T-helper 2 cell treated with Interferon-gamma antibody and Interleukin-4, amounts not matched to agents 5 μg/mL and 100 μg/mL, for 36 hours (primary cell): ENCODE measurements at regions not wholly inside any gene's neighbourhood (a gene's known extent, or its start where the extent isn't known, plus 50 kb on each side); places are given as distances from the start of the nearest gene placed in this dataset.

Source experiments
- DNase-seq: peaks from one replicate; pipeline ENCODE4 v3.0.0; 2021; ENCODE audit warnings: low spot score
- H3K27ac Mint-ChIP-seq: one replicate; pipeline ENCODE4 v1.8.0; 2021; ENCODE audit warnings: mild to moderate bottlenecking, mixed read lengths
- H3K27me3 Mint-ChIP-seq: one replicate; pipeline ENCODE4 v1.8.0; 2021; ENCODE audit warnings: low read depth, mixed read lengths
- H3K36me3 Mint-ChIP-seq: one replicate; pipeline ENCODE4 v1.8.0; 2021; ENCODE audit warnings: low read depth, mixed read lengths
- H3K4me1 Mint-ChIP-seq: one replicate; pipeline ENCODE4 v1.8.0; 2021; ENCODE audit warnings: low read depth, mixed read lengths
- H3K4me3 Mint-ChIP-seq: one replicate; pipeline ENCODE4 v1.8.0; 2022; ENCODE audit warnings: mild to moderate bottlenecking, moderate library complexity, mixed read lengths
- H3K9me3 Mint-ChIP-seq: one replicate; pipeline ENCODE4 v1.8.0; 2021; ENCODE audit warnings: mixed read lengths

DNA sequence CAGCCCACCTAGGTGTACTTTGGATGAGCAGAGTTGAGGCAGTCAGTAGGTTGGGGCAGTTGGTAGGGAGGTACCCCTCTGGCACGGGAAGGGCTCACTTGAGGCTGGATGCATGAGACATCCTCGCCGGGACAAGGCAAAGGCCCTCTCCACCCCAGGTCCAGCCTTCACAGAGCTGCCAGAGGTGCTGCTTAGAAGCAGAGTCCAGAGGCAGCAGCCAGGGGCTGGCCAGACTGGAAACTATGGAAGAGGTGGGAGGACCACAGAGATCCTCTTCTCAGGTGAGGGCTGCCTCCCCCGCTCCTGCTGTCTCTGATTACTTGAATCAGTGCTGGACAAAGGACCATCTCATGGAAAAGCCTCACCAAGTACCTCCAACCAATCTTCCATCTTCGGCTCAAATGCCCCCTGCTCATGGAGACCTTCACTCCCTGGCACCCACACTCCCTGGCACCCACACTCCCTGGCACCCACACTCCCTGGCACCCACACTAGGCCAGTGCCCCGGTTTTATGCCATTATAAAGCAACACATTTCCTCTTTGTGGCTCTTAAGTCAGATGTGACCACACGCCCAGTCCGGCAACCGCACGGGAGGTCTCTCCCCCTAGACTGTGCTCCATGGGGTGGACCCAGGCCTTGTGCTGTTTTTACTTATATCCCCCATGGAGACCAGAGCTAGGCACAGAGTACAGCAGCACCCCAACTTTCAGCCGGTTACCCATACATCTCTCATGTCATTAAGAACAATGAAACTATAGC, 100.1 kb downstream of the YTHDF1 start:
- DNase-seq: no peak
- Mint-ChIP-seq H3K36me3 (no peaks in the 10 kb centered on the region), H3K4me1 (no peaks in the 10 kb centered on the region), H3K27ac (no peak overlapping the region), H3K9me3 (peaks cover 5% of the 10 kb centered on the region), H3K4me3 (no peak overlapping the region), H3K27me3 (no peaks in the 10 kb centered on the region)

GRCh38 chr20:63114693-63115311, 101.1 kb downstream of the YTHDF1 start:
- H3K9me3 Mint-ChIP-seq: peaks cover 5% of the 10 kb centered on the region
- DNase-seq: no peak
- no peaks in the 10 kb centered on the region for H3K36me3 Mint-ChIP-seq
- no peaks in the 10 kb centered on the region for H3K27me3 Mint-ChIP-seq
- H3K4me1 Mint-ChIP-seq: no peaks in the 10 kb centered on the region
- no peak overlapping the region for H3K4me3 Mint-ChIP-seq
- no peak overlapping the region for H3K27ac Mint-ChIP-seq

GRCh38 chr20:63114006-63114692, 101.8 kb downstream of the YTHDF1 start:
- peaks cover 5% of the 10 kb centered on the region for H3K9me3 Mint-ChIP-seq
- no peak for DNase-seq
- H3K27me3 Mint-ChIP-seq: no peaks in the 10 kb centered on the region
- H3K4me3 Mint-ChIP-seq: no peak overlapping the region
- H3K27ac Mint-ChIP-seq: no peak overlapping the region
- H3K36me3 Mint-ChIP-seq: no peaks in the 10 kb centered on the region
- H3K4me1 Mint-ChIP-seq: no peaks in the 10 kb centered on the region

GRCh38 chr20:63112491-63113219, 103.3 kb downstream of the YTHDF1 start:
- H3K4me1 Mint-ChIP-seq: no peaks in the 10 kb centered on the region
- no peak overlapping the region for H3K27ac Mint-ChIP-seq
- H3K27me3 Mint-ChIP-seq: no peaks in the 10 kb centered on the region
- H3K4me3 Mint-ChIP-seq: no peak overlapping the region
- H3K36me3 Mint-ChIP-seq: no peaks in the 10 kb centered on the region
- DNase-seq: no peak
- peaks cover 10% of the 10 kb centered on the region for H3K9me3 Mint-ChIP-seq

DNA sequence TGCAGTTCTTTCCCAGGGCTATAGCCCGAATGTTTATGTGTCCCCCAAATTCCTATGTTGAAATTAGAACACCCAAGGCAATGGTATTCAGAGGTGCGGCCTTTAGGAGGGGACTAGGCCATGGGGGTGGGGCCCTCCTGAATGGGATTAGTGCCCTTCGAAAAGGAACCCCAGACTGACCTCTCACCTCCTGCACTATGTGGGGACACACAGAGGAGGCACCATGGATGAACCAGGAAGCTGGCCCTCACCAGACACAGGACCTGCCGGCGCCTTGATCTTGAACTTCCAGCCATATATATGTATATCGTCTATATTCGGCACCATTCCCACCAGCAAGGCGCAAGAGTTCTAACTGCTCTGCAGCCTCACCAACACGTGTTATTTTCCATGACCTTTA, 101.5 kb upstream of the BHLHE23 start:
- Mint-ChIP-seq H3K9me3 (peaks cover 10% of the 10 kb centered on the region), H3K4me3 (no peak overlapping the region), H3K4me1 (no peaks in the 10 kb centered on the region), H3K36me3 (no peaks in the 10 kb centered on the region), H3K27ac (no peak overlapping the region), H3K27me3 (no peaks in the 10 kb centered on the region)
- no peak for DNase-seq

GRCh38 chr20:63107449-63108200, 100.9 kb upstream of the BHLHE23 start:
- Mint-ChIP-seq H3K27ac (no peak overlapping the region), H3K36me3 (no peaks in the 10 kb centered on the region), H3K4me1 (peaks cover 3% of the 10 kb centered on the region), H3K4me3 (no peak overlapping the region), H3K27me3 (no peaks in the 10 kb centered on the region), H3K9me3 (peaks cover 10% of the 10 kb centered on the region)
- no peak for DNase-seq

DNA sequence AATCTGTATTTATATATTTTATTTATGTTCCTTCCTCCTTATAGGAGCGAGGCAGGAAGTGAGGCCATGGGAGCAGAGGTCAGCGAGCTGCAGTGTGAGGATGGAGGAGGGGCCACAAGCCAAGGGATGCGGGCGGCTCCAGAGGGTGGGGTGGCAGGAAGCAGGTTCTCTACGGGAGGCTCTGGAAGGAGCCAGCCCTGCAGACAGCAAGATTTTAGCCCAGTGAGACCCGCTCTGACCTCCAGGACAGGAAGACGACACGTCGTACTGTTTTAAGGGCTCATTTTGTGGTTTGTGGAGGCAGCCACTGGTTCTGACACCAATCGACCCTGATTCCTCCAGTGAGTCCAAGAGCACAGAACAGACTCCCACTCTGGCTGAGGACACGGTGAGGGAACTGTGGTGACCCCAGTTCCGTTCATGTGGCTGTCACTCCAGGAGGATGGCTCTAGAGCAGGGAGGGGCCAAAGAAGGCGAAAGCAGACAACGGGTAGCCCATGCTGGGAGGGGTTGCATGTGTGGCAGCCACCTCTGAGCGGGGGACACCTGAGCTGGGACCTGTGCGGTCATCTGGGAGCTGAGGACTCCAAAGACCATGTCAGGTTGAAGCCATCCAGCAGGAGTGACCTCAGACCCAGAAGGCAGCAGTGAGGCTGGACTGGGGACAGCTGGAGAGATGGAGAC, 100.1 kb upstream of the BHLHE23 start:
- Mint-ChIP-seq H3K4me3 (no peak overlapping the region), H3K4me1 (peaks cover 3% of the 10 kb centered on the region), H3K9me3 (peaks cover 10% of the 10 kb centered on the region), H3K27me3 (no peaks in the 10 kb centered on the region), H3K27ac (no peak overlapping the region), H3K36me3 (no peaks in the 10 kb centered on the region)
- DNase-seq: no peak

DNA sequence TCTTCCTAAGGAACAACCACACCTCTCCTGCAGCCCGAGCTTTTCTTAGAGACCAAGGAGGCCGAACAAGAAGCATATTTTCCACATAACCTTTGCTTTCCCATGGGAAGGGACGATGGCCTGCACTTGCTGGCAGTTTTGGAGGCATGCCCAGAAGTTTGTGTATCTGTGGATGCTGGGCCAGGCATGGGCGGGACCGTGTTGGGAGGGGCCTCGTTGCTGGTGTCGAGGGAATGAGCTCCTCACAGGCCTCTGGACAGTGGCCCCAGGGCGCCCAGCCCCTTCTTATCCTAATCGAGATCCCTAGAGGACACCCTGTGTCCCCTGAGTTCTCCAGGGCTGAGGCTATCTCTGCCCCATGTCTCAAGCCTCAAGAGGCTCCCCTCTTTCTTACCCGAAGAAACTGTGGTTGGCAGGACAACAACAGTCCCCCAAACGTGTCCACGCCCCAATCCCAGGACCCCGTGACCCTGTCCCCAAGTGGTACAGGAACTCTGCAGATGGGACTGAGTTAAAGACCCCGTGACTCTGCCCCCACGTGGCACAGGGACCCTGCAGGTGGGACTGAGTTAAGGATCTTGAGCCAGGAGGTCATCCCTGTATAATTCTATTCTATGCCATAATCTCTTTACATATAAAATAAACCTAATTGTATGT, 99.5 kb upstream of the BHLHE23 start:
- H3K36me3 Mint-ChIP-seq: no peaks in the 10 kb centered on the region
- no peaks in the 10 kb centered on the region for H3K27me3 Mint-ChIP-seq
- peaks cover 5% of the 10 kb centered on the region for H3K9me3 Mint-ChIP-seq
- H3K4me3 Mint-ChIP-seq: no peak overlapping the region
- peaks cover 3% of the 10 kb centered on the region for H3K4me1 Mint-ChIP-seq
- no peak overlapping the region for H3K27ac Mint-ChIP-seq
- no peak for DNase-seq

DNA sequence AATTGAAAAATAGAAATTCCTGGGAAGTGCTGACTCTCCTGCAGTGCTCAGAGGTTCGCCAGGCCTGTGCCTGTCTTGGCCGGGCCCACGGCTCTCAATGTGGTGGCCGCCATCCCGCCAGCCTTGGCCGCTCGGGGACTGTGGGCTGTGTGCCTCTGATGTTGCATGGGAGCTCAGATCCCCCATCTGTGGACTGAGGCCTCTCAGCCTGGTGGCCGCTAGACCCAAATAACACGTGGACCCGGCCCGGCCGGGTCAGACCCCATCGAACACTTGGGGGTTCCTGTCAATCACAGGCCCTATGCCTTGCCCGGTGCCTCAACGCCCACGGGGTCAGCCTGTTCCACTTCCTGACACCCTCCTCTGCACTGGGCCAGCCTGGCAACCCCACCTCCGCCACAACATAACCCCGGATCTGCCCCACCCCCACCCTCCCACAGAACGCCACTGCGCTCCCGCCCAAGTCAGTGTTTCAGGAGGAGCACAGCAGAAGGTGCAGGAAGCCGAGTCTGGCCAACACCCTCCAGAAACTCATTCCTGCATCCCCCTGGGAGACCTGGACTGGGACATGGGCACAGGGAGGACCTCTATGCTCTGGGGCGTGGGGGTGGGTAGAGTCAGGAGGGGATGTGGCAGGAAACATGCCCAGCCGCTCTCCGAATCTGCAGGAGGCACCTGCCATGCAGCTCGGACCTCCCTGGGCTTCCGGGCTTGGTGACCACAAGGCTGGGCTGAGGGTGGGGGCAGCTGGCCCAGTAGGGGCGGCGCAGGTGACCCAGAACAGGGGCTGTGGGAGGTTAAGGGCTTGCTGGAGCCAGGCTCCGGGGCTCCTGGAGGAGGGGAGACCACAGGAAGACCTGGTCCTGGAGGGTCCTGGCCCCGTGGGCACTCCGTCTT, 98.7 kb upstream of the BHLHE23 start:
- peaks cover 3% of the 10 kb centered on the region for H3K4me1 Mint-ChIP-seq
- no peaks in the 10 kb centered on the region for H3K36me3 Mint-ChIP-seq
- DNase-seq: no peak
- H3K27me3 Mint-ChIP-seq: no peaks in the 10 kb centered on the region
- H3K27ac Mint-ChIP-seq: no peak overlapping the region
- no peak overlapping the region for H3K4me3 Mint-ChIP-seq
- H3K9me3 Mint-ChIP-seq: peaks cover 5% of the 10 kb centered on the region

DNA sequence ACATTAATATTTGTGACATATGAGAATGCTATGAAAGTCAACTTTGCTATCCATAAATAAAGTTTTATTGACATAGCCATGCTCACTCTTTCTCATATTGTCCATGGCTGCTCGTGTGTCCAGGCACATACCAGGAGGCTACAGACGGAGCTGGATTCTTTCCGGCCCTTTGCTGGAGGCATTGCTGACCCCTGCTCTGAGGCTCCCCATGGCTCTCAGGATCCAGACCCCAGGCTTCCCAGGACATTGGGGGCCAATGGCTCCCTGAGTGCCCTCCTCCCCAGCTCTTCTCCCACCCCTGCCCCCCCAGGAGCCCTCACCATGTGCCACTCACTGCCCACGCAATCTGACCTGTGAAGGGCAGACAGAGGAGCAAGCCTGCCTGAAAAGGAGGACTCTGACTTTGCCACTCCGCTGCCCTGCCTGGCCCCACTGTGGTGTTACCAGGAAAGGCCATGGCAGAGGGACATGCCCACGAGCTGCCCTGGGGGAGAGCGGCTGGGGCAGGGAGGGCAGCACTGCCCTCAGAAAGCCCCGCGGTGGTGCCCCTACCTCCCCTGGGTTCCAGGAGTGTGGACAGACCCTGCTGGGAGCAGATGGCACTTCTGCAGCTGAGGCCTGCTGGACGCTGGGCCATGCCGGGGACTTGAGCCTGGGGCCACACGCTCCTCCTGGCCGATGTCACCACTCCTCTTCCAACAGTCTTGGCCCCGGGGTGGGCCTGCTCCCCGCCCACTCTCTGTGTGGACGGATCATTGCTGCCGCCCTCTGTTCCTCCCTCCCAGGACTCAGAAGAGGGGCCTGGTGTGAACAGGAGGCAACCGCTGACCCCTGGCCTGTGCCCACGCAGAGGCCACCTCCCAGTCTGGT, 97.8 kb upstream of the BHLHE23 start:
- no peak for DNase-seq

More for the DNA sequence above, 97.8 kb upstream of the BHLHE23 start:
- H3K4me3 Mint-ChIP-seq: no peak overlapping the region
- H3K4me1 Mint-ChIP-seq: peaks cover 3% of the 10 kb centered on the region
- peaks cover 5% of the 10 kb centered on the region for H3K9me3 Mint-ChIP-seq
- H3K27ac Mint-ChIP-seq: peak overlapping the region; percentile 35
- no peaks in the 10 kb centered on the region for H3K27me3 Mint-ChIP-seq
- H3K36me3 Mint-ChIP-seq: no peaks in the 10 kb centered on the region
